ENCODE measurements at regions not wholly inside any gene's neighbourhood (a gene's known extent, or its start where the extent isn't known, plus 50 kb on each side); places are given as distances from the start of the nearest gene placed in this dataset.
"Not testable (repeated sequence)": the region's sequence is repeated elsewhere in the genome, so short reads cannot be mapped to it uniquely, and the experiment has no call there.

DNA sequence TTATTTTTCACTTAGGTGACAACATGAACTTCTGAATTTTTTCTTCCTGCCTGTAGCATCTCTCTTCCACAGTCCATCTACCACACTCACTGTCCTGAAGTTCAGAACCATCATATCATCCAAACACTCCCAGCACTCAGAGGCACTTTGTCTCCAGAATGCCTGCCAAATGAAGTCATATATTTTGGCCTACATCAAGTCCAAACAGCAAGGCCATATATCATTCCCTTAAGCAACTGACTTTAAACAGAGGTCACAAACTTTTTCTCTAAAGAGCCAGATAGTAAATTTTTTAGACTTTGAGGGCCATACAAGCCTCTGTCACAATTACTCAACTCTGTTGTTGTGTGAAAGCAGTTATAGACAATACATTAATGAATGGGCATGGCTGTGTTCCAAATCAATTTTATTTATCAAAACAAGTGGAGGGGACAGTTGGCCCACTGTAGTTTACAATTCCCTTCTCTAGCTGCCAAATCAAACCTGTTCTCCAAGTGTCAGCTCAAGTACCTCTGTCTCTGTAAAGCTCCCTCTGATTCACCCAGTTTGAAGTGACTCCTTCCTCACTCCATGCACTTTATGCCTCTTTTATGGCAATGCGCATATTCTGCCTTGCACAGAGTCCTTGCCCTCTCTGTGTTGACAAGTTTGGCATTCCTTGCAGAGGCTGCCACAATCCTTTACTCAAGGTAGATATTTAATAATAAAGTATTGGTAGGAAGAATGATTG, 305.7 kb downstream of the FZD1 start:
- DNase-seq, result no peak

DNA sequence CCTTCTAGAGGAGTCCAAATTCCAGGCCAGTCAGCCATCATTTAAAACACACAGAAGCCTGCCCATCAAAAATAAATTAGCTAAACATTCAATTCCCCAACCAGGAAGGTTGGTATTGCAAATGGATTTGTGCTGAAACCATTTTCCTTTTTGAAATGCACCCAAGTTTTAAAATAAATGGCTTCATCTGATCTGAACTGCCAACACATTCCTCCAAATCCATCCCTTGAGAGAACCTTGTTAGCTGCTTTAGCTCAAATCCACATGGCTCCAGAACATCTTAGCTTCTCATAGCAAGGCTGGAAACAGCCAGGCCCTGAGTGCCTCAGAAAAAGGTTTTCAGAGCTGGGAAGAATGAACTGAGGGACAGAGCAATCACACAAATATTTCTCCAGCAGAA, 306.3 kb downstream of the FZD1 start:
- no peak for DNase-seq

DNA sequence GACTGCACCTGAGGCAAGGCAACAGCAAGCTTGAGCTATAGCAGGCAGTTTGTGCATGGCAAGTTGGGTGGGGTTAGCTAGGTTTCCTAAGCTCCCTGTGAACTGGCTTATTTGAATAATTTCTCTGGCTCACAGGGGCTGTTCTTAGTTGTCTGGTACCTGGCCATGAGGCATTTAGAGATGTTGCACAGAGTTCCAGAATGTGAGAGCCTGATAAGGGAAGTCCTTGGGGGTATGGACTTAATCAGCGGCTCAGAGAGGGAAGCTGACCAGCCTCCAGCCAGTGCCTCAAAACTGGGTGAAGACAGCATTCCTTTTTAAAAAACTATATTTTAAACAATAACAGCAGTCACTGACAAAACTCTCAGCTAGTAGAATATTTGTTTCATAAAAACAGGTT, 307.4 kb downstream of the FZD1 start:
- DNase-seq, result no peak

DNA sequence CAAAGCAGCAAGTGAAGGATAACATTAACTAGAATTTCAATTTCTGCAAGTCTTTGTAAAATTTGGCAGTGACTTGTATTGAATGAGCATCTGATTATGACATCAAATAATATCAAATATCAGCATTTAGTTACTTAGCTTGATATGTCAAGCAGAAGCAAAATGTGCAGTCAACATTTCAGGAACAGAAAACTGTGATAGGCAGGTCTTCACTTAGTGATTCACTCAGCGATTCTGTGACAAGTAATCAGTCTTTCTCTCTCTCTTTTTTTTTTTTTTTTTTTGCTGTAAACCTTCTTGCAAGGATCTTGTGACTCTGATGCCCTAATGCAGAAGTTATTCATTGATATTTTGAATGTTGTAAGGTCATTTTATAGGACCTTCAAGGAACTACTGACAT, 307.1 kb downstream of the MTERF1 start:
- no peak for DNase-seq

DNA sequence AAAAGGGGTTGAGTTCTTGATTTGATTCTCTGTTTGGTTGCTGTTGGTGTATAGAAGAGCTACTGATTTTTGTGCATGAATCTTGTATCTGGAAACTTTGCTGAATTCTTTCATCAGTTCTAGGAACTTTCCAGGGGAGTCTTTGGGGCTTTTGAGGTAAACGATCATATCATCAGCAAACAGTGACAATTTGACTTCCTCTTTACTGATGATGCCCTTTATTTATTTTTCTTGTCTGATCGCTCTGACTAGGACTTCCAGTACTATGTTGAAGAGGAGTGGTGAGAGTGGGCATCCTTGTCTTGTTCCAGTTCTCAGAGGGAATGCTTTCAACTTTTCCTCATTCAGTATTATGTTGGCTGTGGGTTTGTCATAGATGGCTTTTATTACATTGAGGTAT, 304.0 kb downstream of the MTERF1 start:
- DNase-seq, result not testable (repeated sequence)

DNA sequence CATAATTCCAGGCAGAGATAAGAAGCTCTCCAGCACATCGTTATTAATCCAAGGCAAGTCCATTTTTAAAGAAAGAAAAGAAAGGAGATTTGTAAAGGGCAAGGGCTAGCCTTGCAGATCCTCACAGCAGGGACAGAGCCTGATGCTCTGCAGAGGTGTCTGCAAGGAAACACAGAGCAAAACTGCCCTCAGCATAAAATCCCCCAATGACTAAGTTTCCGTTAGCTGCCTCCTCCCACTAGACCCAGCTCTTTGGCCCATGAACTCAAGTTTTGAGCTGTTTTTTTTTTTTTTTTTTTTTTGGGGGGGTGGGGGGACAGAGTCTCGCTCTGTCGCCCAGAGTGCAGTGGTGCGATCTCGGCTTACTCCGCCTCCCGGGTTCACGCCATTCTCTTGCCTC, 300.7 kb downstream of the MTERF1 start:
- no peak for DNase-seq

DNA sequence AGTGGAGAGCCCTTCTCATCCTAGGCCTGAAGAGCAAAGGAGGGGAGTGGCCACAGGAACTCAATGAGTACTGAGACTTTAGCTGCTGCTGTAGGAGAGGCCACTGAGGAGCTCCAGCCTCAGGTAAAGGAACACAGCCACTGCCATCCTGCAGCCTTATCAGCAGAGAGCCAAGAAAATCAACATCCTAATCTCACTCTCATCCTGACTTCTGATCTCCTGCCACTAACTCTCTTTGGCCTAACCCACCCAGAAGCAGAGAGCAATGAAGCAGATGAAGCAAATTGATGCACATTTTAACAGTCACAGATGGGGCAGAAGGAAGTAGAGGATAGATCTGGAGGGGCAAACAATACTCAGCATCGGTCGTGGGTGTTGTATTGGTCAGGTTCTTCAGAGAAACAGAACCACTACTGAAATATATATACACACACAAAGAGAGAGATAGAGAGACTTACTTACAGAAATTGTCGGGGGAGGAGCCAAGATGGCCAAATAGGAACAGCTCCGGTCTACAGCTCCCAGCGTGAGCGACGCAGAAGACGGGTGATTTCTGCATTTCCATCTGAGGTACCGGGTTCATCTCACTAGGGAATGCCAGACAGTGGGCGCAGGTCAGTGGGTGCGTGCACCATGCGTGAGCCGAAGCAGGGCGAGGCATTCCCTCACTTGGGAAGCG, 297.6 kb downstream of the MTERF1 start:
- DNase-seq, result no peak

DNA sequence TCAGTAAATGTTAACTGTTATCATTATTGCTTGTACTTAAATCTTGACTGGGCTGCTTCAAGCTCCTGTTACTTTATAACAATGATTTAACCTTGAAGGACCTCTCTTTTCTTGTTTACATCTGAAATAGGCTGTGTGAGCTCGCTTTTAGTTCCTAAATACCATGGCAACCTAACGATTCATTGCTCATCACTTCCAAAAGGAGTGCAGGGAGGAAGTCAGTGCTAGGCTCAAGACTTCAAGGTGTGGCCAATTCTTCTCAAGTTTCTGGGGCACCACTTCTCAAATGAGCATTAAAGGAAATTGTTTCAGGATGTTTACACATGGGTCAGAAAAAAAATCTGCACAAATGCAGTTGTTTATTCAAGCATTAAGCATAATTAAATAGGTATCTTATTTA, 284.2 kb downstream of the MTERF1 start:
- DNase-seq, result no peak

DNA sequence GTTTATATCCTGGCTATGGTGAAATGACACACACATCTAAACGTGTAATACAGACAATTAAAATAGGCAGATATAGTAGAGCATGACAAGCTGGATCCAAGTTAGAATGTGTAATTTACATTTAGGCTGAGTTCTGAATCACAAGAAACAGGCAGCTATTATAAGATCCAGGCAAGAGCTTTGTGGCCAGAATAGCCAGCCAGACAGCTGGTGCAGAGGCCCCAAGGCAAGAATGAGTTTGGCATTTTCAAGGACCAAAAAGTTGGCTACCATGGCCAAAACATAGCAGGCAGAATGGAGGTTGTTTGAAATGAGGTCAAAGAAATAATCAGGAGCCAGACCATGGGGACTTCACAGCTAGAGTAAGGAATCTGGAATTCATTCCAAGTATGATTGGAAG, 281.7 kb downstream of the MTERF1 start:
- DNase-seq, result no peak

DNA sequence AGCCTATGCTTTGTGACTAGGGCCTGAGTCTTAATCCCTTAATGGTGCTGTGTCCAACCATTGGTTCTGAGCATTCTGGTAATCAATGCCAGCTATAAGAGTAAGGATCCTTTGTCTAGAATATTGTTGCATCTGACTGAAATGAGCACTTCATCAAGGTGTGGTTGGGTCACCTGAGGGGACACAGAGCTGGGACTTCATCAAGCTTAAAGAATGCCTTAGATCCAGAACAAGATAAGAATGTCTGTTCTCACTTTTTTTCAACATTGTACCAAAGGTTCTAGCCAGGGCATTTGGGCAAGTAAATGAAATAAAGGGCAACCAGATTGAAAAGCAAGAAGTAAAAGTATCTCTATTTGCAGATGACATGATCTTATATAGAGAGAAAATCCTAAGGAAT, 280.4 kb downstream of the MTERF1 start:
- no peak for DNase-seq

DNA sequence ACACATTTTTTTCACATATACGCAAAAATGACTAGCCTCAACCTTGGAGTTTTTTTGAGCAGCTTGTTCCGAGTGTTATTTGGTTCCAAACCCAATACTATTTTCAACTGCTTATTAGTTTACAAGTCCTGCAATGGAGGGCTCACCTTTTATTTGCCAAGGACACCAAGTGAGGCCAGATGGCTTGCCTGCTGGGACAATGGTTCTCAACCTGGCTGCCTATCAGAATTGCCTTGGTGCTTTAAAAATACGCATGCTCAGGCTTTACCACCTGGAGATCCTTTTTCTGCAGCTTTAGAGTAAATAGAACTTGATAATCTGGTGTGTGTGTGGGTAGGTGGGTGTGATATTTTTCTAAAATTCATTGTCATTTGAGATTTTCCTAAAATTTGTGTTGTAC, 276.8 kb downstream of the MTERF1 start:
- no peak for DNase-seq

DNA sequence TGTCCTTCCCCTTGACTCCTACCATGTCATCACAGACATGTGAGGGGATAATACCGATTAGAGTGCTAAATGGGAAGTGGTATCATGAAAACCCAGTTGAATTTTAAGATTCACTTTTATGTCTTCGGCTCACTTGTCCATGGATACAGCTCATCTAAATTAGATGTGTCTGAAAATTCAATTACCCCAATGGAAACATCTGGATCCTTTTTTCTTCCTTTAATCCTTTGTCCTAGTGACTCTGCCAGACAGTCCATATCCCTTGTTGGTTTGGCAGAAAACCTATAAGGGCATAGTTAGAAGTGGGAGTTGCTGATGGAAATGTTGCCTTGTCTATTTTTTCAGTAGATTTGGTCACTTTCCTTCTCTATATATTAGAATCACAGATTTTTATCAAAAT, 271.9 kb downstream of the MTERF1 start:
- no peak for DNase-seq

DNA sequence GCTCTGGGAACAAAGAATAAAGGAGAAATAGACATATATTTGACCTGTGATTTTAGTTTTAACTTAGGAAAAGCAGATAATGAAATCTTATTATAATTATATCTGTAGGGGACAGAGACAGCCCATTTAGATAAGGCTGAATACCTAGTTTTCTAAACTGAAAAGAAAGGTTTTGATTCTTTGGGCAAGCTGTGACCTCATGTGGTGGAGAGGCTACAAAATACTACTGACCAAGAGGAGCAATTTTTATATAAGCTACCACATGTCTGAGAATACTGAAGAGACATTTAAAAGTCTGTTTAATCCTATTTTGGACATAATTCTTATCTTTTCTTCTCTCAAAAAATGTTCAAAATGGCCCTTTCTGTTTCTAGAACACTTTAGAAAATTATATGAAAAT, 271.0 kb downstream of the MTERF1 start:
- no peak for DNase-seq

DNA sequence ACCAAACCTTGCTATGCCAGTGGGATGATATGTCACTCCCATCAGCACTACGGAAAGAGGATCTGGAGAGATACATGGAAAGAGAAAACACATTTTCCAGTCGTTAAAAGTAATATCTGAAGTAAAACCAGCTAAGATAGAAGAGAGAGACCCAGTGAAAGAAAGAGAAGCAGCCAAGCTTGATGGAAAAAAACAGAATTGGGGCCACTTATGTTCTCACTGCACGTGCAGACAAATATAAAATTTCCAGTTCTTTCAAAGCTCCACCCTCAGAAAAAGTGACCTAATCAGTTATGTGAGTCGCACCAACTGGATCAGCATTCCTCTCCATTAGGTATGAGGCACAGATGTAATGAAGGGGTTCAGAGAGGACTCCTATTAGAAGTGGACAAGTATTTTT, 266.1 kb downstream of the MTERF1 start:
- no peak for DNase-seq

DNA sequence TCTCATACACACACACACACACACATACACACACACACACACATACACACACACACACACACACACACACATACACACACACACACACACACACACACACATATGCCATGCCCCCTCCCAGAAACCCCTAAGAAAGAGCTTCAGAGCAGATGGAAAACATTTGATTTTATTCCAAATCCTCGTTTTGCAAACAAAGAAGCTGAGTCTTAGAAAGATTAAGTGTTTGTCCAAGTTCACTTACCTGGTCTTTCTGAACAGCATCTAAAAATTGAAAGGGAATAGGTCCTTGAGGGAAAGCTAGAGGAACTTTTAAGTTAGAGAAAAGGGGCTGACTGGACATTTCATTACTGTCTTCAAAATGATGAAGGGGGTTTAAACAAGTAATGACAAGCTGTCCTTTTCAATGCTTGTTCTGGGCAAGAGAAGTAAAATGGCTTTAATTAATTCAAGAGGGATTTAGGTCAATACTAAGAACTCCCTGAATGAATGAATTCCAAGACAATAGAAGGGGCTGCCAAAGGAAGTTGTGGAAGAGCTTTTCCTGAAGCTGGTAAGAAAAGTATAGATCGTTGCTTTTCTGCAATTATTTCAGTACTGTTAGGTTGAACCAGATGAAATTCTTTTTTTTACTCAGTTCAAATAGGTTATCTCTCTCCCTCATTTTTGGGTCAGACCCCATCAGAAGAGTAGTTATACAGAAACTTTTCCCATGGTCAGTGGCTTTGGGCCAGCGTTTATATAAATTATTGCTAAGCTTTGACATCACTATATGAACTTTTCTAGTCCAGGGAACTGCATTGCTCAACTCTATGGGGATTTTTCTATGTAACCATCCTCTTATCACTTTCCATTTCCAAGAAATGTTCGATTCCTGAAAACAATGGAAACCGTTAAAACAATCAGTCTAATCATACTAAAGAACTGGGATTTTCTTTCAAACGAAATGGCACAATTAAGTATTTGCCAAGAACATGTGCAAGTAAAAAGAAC, 261.4 kb downstream of the MTERF1 start:
- DNase-seq, result no peak

DNA sequence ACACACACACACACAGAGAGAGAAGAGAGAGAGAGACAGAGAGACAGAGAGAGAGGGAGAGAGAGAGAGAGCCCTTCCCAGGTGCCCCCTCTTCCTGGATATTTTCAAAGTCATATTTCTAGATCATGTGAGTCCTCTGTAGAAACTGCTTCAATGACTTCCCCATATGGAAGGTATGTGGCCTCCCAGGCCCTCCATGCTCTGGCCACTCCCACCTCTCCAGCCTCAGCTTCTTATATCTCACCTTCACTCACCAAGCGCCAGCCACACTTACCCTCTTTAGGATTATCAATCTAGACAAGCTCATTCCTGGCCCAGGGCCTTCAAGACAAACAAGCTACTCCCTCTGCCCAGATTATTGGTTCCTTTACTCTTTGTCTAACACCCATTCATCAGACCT, 259.7 kb downstream of the MTERF1 start:
- no peak for DNase-seq

DNA sequence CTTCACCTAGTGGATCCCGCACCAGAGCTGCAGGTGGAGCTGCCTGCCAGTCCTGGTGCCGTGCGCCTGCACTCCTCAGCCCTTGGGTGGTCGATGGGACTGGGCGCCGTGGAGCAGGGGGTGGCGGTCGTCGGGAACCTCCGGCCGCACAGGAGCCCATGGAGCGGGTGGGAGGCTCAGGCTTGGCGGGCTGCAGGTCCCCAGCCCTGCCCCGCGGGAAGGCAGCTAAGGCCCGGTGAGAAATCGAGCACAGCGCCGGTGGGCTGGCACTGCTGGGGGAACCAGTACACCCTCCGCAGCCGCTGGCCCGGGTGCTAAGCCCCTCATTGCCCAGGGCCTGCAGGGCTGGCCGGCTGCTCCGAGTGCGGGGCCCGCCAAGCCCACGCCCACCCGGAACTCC, 253.2 kb downstream of the MTERF1 start:
- not testable (repeated sequence) for DNase-seq

DNA sequence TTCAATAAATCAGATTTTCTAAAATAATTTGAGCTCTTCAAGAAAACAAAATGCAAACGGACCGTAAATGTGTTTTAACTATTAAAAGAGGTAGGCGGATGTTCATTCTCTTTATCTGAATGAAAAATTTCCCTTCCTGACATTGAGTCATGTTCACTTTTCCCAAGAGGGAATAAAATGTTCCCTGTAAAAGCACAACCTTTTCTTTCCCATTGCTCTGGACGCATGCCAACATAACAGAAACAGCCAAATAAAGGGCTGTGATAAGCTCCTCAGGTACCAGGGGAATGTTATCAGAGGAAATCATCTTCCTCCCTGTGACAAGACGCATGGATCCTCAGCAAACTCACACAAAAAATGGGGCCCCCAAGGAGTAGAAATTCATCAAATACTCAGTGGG, 251.8 kb downstream of the MTERF1 start:
- DNase-seq, result no peak

DNA sequence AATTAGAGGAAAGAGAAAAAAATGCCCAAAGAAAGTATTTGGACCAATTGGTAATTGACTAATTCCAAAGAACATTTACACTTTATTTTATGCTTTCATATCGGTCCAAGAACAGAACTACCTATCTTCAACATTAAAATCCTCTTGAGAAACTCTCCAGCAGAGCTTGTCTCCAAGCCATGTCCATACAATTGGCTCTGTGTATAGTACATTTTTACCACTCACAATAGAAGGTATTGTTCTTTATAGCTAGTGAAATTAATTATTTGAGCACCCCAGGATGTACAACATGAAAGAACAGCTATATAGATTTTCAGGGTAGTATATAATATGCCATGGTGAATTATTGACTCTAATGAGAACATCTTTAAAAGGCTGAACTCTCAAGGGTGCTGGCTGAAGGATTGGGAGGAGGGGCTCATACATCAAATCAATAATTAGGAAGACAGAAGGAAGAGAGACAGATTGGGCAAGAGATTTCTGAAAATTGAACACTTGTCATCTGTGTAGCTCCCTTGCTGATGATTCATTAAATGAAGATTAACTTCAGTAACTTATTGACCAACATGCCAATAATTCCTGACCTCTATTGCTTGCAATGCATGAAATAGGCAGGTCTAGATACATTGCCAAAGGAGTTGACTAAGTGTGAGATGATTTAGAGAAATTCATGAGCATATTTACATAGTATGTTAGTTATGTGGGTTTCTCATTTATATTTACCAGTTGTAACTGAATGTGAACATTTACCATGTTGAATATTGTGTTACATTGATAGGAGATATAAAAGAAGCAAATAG, 249.7 kb downstream of the MTERF1 start:
- DNase-seq, result no peak

DNA sequence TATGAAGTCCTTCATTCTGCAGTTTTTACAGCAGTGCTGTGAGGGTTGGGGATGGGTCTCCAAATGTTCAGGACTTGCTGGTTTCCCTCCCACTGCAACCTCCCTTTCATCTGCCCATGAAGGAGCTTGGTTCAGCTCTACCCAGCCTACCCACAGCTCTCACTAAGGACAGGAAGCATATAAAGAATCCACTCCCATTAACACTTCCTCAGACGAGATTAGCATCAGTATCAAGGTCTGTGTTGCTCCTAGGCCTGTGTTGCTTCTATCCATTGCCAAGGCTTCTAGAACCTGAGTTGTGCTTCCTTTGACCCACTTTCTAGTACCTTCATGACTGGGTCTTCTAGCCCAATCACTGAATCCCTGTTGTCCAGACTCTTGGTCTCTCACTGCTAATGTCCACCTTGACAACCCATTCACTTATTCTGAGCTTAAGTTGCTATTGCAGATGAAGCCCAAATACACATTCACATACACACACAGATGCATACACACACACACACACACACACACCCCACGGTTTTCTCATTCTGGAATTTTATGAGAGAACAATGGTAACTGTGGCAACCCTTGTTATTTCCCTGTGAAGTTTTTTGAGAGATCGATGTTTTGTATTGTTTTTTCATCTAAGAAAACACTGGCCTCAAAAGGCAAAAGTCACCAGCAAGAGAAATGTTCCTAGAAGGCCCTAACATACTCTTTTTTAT, 248.1 kb downstream of the MTERF1 start:
- no peak for DNase-seq

DNA sequence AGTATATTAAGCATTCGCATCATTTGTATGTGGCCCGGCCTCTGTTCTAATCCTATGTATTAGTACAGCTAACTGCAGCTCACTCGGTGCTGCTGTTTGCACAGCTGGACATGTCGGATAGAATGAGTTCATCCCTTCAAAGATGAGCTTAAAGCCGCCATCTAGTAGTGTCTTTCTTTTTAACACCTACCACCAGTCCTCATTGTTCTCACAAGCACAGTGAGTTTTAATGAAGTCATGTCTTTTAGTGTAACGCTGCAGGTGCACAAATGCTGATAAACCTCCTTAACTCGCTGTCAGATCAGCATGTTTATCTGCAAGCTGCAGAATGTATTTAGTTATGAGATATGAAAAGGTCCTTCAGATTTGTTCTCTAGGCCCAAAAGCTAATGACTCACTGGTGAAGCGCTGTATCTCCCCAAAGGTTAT, 247.5 kb downstream of the MTERF1 start:
- no peak for DNase-seq
